Epidermal melanocyte (primary cell): ENCODE measurements at regions not wholly inside any gene's neighbourhood (a gene's known extent, or its start where the extent isn't known, plus 50 kb on each side); places are given as distances from the start of the nearest gene placed in this dataset.

Experiments
- DNase-seq: peaks from one replicate; pipeline ENCODE4 v3.0.0; 2011; ENCODE audit warnings: low spot score; ENCODE audit not compliant: insufficient read length

- no peak for DNase-seq
Observed at GRCh38 chr6:21990577-21990976, 306.3 kb downstream of the PRL start.

DNA sequence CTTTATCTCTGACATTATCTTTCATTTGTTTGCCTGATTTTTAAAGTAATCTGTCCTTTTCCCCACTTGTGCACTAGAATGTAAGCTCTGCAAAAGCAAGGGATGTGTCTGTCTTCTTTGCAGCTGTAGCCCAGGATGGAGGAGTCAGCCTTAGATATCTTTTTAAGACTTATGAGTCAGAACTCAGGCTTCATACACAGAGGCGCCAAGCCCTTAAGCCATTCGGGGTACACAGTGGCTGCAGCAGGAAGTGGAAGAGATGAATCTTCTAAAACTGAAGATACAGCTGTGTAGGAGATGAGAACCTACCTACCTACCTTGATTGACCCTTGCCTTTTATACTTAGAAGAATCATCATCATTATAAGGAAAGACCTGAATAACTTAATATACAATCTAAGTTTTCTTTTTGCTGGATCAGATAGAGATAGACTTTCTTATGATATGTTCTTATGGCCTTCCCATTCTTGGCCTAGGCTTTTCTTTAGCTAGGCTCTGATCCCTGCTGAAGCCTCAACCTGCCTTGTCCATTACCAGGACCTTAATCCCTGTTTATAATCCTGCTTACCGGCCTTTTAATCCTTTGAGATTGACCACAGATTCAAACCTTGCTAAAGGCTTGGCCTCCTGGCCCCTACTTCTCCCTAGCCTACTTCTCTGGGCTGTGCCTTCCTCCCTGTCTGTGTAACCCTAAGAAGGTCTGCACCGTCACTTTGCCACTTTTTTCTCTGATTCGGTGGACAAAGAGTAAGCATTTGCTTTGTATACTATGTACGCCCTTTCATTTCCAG lies 304.5 kb downstream of the PRL start:
- DNase-seq, result no peak

DNA sequence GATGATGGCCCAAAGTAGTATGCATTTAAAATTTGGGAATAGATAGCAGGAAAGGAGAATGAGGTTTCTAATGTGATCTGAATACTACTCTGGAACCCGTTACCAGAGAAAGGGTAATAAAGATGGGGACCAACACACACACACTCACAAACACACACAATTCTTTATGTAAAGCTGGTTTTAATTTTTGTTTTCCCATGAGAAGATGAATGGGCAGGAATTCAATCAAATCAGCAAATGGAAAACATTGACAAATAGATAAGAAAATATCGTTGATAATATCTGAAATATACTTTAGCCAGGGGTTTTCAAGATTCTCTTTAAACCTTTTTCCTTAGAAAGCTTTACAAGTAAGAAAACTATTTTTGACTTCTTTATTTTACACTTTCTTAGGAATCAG lies 303.0 kb downstream of the PRL start:
- DNase-seq, result no peak

- no peak for DNase-seq
Observed at GRCh38 chr6:21994821-21995220, 302.0 kb downstream of the PRL start.

- DNase-seq, result no peak
Observed at GRCh38 chr6:21995318-21995717, 301.5 kb downstream of the PRL start.

DNA sequence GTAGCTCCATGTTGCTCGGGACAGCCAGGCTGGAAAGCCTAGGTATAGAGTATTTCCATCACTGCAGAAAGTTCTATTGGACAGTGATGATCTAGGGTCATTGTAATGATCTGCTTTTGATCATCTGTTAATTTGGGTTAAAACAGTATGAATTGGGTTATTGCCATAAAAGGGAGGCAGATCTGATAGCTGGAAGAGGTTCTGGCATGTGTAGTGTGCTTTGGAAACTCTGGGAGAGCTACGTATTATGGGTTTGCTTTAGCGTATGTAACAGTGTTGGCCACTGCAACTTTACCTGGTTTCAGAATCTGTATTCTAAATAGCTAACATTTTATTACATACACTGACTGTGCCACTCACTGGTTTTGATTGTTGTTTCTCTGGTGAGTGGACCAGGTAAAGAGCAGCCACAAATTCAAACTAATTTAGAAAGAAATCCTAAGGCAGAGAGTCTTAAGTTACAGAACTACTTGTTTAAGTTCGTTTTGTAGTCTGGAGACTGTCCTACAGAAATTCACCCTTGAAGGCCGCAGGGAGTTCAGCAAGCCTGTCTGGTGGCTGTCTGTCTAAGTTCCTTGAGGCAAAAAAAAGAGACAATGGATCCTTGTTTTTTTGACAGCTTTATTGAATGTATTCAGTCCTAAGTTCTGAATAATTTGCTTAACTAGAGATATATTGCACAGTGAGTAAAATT lies 300.3 kb downstream of the PRL start:
- DNase-seq, result peak; percentile 37

GRCh38 chr6:21997119-21998037 lies 299.5 kb downstream of the PRL start:
- no peak for DNase-seq

GRCh38 chr6:21998582-21998981 lies 298.3 kb downstream of the PRL start:
- DNase-seq, result no peak

- no peak for DNase-seq
Observed at GRCh38 chr6:21999012-21999528, 297.8 kb downstream of the PRL start.

- DNase-seq, result no peak
Observed at GRCh38 chr6:21999741-22000140, 297.1 kb downstream of the PRL start.

- DNase-seq, result no peak
Observed at GRCh38 chr6:22001396-22002027, 295.3 kb downstream of the PRL start.

- no peak for DNase-seq
Observed at GRCh38 chr6:22003287-22003686, 293.5 kb downstream of the PRL start.

DNA sequence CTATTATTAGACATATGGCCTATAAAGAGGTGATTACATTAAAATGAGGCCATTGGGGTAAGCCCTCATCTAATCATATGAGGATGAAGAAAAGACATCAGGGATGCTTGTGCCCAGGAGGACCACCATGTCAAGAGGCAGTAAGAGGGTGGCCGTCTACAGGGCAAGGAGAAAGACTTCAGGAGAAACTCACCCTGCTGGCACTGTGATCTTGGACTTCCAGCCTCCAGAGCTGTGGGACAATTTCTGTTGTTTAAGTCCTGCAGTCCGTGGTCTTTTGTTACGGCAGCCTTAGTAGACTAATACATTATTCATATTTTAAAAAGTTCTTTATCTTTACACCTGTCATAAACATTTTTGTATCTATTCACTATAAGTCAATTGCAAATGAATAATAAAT lies 290.0 kb downstream of the PRL start:
- DNase-seq, result no peak

GRCh38 chr6:22007469-22007868 lies 289.4 kb downstream of the PRL start:
- no peak for DNase-seq

DNA sequence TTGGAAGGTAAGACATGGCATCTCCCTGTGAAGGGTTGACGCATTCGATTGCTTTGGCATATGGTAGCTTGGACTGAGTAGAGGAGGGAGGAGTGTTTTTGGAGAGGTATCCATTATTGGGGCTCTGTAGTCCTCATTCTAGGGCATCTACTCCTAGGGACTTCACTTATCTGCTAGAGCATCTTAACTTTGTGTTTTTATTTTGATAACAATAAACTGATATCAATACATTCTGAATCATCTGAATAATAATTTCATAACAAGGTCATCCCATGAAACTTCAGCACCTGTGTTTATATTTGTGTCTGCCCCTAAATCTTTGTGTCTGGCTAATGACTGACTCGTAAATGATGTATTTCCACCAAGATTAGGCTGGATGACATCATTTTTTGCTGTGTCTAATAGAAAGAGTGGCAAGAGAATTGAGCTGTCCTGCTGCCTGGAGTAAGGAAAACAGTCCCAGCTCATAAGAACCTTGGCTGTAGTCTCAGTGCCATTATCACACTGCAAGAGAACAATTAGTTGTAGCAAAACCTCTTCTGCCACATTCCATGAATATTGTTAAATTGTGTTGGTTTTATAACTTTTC lies 288.5 kb downstream of the PRL start:
- no peak for DNase-seq

GRCh38 chr6:22010102-22010501 lies 286.7 kb downstream of the PRL start:
- DNase-seq, result no peak

DNA sequence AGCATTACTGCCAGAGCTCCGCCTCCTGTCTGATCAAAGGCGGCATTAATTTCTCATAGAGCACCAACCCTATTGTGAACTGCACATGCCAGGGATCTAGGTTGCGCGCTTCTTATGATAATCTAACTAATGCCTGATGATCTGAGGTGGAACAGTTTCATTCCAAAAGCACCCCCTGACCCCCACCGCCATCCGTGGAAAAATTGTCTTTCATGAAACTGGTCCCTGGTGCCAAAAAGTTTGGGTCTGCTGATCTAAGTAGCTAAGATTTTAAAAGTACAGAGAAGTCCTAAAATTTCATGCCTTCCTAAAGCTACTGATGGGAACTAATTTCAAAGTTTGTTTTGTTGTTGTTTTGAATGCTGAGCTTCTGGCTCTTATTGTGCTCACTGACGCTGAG lies 281.6 kb downstream of the PRL start:
- DNase-seq, result no peak

DNA sequence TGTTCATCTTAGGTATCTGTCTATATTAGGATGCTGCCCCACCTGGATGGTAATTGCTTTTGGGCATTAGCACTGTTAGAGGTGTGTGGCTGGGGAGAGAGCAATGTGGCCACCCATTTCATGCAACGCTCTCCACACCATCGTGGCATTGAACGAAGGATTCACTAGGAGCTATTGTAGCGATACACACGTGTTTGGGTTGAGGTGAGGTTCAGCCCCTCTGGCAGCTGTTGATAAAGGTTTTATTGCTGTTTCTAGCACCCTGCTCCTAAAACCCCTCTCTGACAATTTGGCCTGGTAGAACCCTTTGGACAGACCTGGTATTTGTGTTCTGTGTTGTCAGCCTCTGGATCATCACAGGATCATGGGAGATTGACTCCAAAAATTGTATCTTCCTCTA lies 280.9 kb downstream of the PRL start:
- no peak for DNase-seq

DNA sequence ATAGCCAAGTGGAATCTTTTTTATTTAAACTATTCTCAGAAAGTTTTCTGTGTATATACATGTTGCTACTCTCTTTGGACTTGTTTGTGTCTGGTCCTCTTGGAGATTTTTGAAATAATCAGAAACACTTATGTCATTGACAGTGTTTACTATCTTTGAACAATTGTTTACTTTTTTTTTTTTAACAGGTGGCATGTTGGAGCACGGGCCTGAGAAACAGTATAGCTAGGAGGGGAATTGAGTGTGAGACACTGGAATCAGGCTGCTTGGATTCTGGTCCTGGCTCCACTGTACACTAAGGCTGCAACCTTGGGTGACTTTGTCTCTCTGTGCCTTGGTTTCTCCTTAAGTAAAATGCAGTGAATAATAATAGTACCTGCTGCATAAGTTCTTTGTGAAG lies 279.6 kb downstream of the PRL start:
- no peak for DNase-seq

GRCh38 chr6:22017766-22018165 lies 279.1 kb downstream of the PRL start:
- DNase-seq, result no peak

GRCh38 chr6:22019857-22020256 lies 277.0 kb downstream of the PRL start:
- no peak for DNase-seq
